BJ (cell line): ENCODE measurements at regions not wholly inside any gene's neighbourhood (a gene's known extent, or its start where the extent isn't known, plus 50 kb on each side); places are given as distances from the start of the nearest gene placed in this dataset.

Source experiments
- CTCF ChIA-PET: fragments of 350-600 bp; formaldehyde crosslinking; extraction: SDS; loops from one replicate; lab custom pipeline; 2021; ENCODE audit warnings: antibody characterized with exemption, inconsistent platforms; lab: Yijun Ruan, JAX
- POLR2A ChIA-PET: fragments of 300-600 bp; sonication (Branson Sonifier 250); formaldehyde crosslinking; extraction: SDS; loops from one replicate; lab custom pipeline; 2021; ENCODE audit warnings: antibody characterized with exemption; lab: Charles Lee
- DNase-seq: peaks from one replicate; pipeline ENCODE4 v3.0.0-alpha.2; 2011; ENCODE audit warnings: low read depth
- H3K27me3 ChIP-seq: 2 replicates; pipeline ENCODE4 v1.6.0; 2011; ENCODE audit warnings: low read length; ENCODE audit not compliant: control insufficient read depth, insufficient read depth
- H3K36me3 ChIP-seq: 2 replicates; pipeline ENCODE4 v1.5.1; 2011; ENCODE audit warnings: low read length; ENCODE audit not compliant: control insufficient read depth, insufficient read depth
- H3K4me3 ChIP-seq: 2 replicates; pipeline ENCODE4 v1.5.1; 2011; ENCODE audit warnings: low read depth, mild to moderate bottlenecking, control low read depth, low read length
- TF ChIP-seq, protein P1 (sequence below): IDR thresholded peaks from 2 replicates; pipeline ENCODE4 v1.5.1; 2011; ENCODE audit warnings: low read depth, mild to moderate bottlenecking, control low read depth, inconsistent platforms, low read length, moderate library complexity; ENCODE audit not compliant: insufficient read depth

GRCh38 chr6:109303164-109303563 is 79.1 kb downstream of the CD164 start:
- Histone ChIP-seq H3K36me3 (no peaks in the 10 kb centered on the region), H3K27me3 (peaks cover 2% of the 10 kb centered on the region; the same call in 1 of the 2 replicates), H3K4me3 (no peak overlapping the region)
- no peak for DNase-seq
- TF ChIP-seq, protein P1, sequence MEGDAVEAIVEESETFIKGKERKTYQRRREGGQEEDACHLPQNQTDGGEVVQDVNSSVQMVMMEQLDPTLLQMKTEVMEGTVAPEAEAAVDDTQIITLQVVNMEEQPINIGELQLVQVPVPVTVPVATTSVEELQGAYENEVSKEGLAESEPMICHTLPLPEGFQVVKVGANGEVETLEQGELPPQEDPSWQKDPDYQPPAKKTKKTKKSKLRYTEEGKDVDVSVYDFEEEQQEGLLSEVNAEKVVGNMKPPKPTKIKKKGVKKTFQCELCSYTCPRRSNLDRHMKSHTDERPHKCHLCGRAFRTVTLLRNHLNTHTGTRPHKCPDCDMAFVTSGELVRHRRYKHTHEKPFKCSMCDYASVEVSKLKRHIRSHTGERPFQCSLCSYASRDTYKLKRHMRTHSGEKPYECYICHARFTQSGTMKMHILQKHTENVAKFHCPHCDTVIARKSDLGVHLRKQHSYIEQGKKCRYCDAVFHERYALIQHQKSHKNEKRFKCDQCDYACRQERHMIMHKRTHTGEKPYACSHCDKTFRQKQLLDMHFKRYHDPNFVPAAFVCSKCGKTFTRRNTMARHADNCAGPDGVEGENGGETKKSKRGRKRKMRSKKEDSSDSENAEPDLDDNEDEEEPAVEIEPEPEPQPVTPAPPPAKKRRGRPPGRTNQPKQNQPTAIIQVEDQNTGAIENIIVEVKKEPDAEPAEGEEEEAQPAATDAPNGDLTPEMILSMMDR: no peak
- POLR2A ChIA-PET: no interaction called here
- CTCF ChIA-PET: interaction anchor here (1.3 kb wide), 1 partner anchor 14 kb away, joined by 3 read pairs; no protein-coding TSS in a partner anchor

DNA sequence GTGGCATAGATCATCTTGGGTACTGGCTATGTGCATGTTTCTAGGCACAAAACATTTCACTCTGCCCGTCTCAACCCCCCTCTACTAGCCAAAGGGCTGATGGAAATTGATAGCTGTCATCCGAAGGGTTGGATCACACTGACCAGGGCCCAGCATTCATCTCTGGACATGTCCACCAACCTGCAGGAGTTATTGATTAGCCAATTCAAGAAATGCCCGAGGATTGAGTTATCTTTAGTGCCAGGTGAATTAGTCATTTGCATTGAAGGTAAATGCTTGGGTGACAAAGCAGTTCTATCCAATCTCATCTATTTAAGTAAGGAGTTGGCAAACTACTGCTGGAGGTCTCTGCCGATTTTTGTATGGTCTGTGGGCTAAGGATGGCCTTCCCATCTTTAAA is 80.1 kb downstream of the CD164 start:
- ChIA-PET POLR2A (no interaction called here), CTCF (no interaction called here)
- Histone ChIP-seq H3K4me3 (no peak overlapping the region), H3K36me3 (no peaks in the 10 kb centered on the region), H3K27me3 (peaks cover 2% of the 10 kb centered on the region; the same call in 1 of the 2 replicates)
- no peak for DNase-seq
- TF ChIP-seq, protein P1: no peak

GRCh38 chr6:109301418-109301817 is 80.8 kb downstream of the CD164 start:
- Histone ChIP-seq H3K27me3 (peaks cover 2% of the 10 kb centered on the region; the same call in 1 of the 2 replicates), H3K36me3 (no peaks in the 10 kb centered on the region), H3K4me3 (no peak overlapping the region)
- CTCF ChIA-PET: interaction anchor here (0.6 kb wide), 1 partner anchor 10 kb away, joined by 3 read pairs; no protein-coding TSS in a partner anchor
- no peak for DNase-seq
- TF ChIP-seq, protein P1: no peak
- POLR2A ChIA-PET: no interaction called here

- CTCF ChIA-PET: no interaction called here
- H3K4me3 ChIP-seq: no peak overlapping the region
- DNase-seq: no peak
- POLR2A ChIA-PET: no interaction called here
- H3K27me3 ChIP-seq: peaks cover 2% of the 10 kb centered on the region; the same call in 1 of the 2 replicates
- no peaks in the 10 kb centered on the region for H3K36me3 ChIP-seq
- TF ChIP-seq, protein P1: no peak
Measured at GRCh38 chr6:109300874-109301273, 81.4 kb downstream of the CD164 start.

DNA sequence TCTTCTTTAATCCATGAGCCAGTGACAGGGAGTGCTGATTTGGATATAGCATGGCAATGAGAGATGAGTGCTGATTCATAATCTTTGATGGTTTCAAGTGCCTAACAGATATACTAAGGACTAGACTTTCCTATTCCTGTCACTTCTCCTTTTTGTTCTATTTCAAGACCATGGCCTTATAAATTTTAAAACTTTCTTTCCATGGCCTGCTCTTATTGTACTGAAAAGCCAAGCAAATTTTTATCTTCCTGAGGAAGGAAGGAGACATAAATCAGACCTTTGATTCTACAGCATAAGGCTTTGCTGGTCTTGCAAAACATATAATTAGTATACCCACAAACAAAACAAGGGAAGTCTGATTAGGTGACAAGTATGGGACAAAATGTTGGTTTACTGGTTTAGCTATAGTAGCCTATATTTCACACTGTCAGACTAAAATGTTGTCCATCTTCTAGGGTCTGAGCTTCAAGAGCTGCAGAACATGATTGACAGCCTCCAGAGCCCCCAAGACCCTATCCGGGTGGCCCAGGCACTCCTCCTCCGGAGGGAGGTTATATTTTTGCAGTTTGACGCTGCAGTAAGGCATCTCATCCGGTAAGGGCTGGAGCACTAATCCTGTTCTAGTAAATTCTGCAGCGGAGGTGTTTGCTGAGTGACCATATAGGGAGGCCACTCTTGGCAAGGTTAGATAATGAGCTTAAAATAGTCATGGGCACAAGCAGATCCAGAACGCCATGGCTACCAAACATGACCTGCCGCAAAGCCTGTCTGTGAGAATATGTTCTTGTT is 82.3 kb downstream of the CD164 start:
- DNase-seq: no peak
- TF ChIP-seq, protein P1: no peak
- POLR2A ChIA-PET: no interaction called here
- Histone ChIP-seq H3K4me3 (no peak overlapping the region), H3K36me3 (no peaks in the 10 kb centered on the region), H3K27me3 (peaks cover 2% of the 10 kb centered on the region; the same call in 1 of the 2 replicates)
- CTCF ChIA-PET: no interaction called here
